ENCODE measurements at regions not wholly inside any gene's neighbourhood (a gene's known extent, or its start where the extent isn't known, plus 50 kb on each side); places are given as distances from the start of the nearest gene placed in this dataset.
A peak's percentile ranks its signal among the peaks of the same experiment; 100 is the strongest.

DNA sequence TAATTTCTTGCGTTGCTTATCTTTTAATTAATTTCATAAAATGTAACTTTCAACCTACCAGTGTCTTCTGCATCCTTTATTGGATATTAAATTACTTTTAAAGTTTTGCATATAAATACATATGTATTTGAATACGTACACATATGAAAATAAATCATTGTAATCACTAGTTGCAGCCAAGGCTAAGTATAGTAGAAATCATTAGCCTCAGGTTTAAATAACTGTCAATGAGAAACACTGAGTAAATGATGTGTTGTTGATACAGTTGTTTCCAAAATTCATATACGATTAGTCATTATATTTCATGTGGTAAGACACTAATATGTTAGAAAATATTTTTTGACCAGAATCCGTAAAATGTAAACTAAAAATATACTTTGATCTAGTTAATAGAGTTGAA is 1267.1 kb upstream of the PCDH20 start:
- no peak overlapping the region for H3K4me3 ChIP-seq (ENCODE audit: low read length)
- no peaks in the 10 kb centered on the region for H3K27me3 ChIP-seq (ENCODE audit: control insufficient read depth, insufficient read depth, low read length)
- no CpG with 5 or more reads among the region's 4 CpGs for WGBS (ENCODE audit: insufficient coverage)
- no peaks in the 10 kb centered on the region for H3K9me3 ChIP-seq (replicated peaks; ENCODE audit: control insufficient read depth, low read depth, low read length)
- no peak for DNase-seq
- no peak overlapping the region for H3K27ac ChIP-seq (ENCODE audit: low read length)
- H3K36me3 ChIP-seq (ENCODE audit: control insufficient read depth, insufficient read depth, low read length) = no peaks in the 10 kb centered on the region
- no peaks in the 10 kb centered on the region for H3K4me1 ChIP-seq (ENCODE audit: control insufficient read depth, insufficient read depth, low read length)

DNA sequence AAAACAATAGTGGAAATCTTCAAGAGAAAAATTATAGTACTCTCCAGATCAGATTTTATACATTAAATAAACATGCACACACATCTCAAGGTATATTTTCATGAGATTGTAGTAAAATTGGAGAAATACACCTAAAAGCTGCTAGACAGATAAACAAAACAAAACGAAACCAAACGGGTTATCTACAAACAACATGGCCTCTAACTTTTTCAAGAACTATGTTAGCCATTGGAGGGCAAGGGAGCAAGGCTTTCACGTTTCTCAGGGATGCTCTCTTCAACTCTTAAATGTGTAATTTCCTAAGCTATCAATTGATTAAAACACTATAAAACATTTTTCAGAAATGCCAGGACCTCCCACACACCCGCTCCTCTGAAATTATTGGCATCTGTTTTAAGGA is 1262.4 kb upstream of the PCDH20 start:
- no CpG with 5 or more reads among the region's 4 CpGs for WGBS (ENCODE audit: insufficient coverage)

DNA sequence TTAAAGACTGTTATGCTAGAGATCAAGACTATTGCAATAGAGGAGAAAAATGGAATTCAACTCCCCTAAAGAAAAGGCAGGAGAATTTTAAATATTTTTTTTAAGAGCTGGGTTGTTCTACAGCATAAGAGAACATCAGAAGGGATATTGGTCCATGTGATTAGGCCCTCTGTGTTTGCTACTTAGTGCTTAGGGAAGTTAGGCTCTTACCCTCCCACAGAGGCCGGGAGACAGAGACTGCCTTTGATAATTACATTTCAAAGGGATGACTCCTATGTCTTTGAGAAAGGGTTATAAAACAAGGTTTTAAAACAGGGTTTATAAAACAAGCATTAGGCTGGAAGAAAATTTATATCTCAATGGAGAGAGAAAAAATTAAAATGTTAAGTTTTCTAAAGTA is 1248.1 kb upstream of the PCDH20 start:
- Histone ChIP-seq H3K36me3 (ENCODE audit: control insufficient read depth, insufficient read depth, low read length) (no peaks in the 10 kb centered on the region), H3K4me1 (ENCODE audit: control insufficient read depth, insufficient read depth, low read length) (no peaks in the 10 kb centered on the region), H3K9me3 (replicated peaks; ENCODE audit: control insufficient read depth, low read depth, low read length) (no peaks in the 10 kb centered on the region), H3K27me3 (ENCODE audit: control insufficient read depth, insufficient read depth, low read length) (no peaks in the 10 kb centered on the region), H3K27ac (ENCODE audit: low read length) (no peak overlapping the region), H3K4me3 (ENCODE audit: low read length) (no peak overlapping the region)
- DNase-seq = no peak
- no CpG with 5 or more reads among the region's 1 CpG for WGBS (ENCODE audit: insufficient coverage)

More for the DNA sequence above, 1262.4 kb upstream of the PCDH20 start:
- no peak overlapping the region for H3K27ac ChIP-seq (ENCODE audit: low read length)
- no peaks in the 10 kb centered on the region for H3K4me1 ChIP-seq (ENCODE audit: control insufficient read depth, insufficient read depth, low read length)
- H3K4me3 ChIP-seq (ENCODE audit: low read length) = no peak overlapping the region
- no peaks in the 10 kb centered on the region for H3K27me3 ChIP-seq (ENCODE audit: control insufficient read depth, insufficient read depth, low read length)
- no peak for DNase-seq
- no peaks in the 10 kb centered on the region for H3K36me3 ChIP-seq (ENCODE audit: control insufficient read depth, insufficient read depth, low read length)
- H3K9me3 ChIP-seq (replicated peaks; ENCODE audit: control insufficient read depth, low read depth, low read length) = no peaks in the 10 kb centered on the region

DNA sequence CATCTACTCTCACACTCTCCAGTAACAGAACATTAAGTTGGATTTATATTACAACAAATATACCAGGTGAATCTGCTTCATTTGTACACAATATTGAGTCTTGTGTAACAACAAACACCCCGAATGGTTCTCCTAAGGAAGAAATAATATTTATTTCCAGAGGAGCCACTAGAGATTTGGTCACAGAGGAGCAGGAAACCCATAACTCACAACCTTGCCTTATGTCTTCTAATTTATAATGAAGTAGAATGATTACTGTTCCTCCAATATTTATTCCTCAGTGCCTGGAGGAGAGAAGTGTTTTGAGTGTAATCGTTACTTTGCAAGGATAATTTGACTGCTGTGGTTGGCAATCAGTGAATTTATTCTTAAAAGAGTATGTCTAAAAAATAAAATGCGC is 1243.7 kb upstream of the PCDH20 start:
- H3K9me3 ChIP-seq (replicated peaks; ENCODE audit: control insufficient read depth, low read depth, low read length) = no peaks in the 10 kb centered on the region
- WGBS (ENCODE audit: insufficient coverage) = no CpG with 5 or more reads among the region's 3 CpGs
- no peaks in the 10 kb centered on the region for H3K36me3 ChIP-seq (ENCODE audit: control insufficient read depth, insufficient read depth, low read length)
- no peak for DNase-seq
- H3K4me1 ChIP-seq (ENCODE audit: control insufficient read depth, insufficient read depth, low read length) = no peaks in the 10 kb centered on the region
- H3K4me3 ChIP-seq (ENCODE audit: low read length) = no peak overlapping the region
- no peaks in the 10 kb centered on the region for H3K27me3 ChIP-seq (ENCODE audit: control insufficient read depth, insufficient read depth, low read length)
- H3K27ac ChIP-seq (ENCODE audit: low read length) = no peak overlapping the region

DNA sequence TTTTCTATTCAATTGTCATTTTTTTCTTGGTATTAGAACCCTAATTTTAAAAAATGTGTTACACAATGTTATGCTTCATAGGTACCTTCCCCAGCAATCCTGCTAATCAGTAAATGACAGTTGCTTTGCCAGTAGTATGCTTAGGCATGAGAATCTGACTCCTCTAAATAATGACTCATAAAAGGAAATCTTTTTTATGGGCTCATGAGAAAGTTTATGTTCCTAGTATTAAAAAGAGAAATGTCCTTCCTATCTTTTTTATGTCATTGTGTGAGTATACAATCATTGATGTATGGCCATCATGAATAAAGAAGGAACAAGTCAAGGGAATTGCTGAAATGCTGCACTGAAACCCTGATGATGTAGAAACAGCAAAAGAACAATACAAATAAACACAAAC is 1237.7 kb upstream of the PCDH20 start:
- no peak for DNase-seq
- H3K4me1 ChIP-seq (ENCODE audit: control insufficient read depth, insufficient read depth, low read length) = no peaks in the 10 kb centered on the region
- H3K9me3 ChIP-seq (replicated peaks; ENCODE audit: control insufficient read depth, low read depth, low read length) = no peaks in the 10 kb centered on the region
- no peak overlapping the region for H3K27ac ChIP-seq (ENCODE audit: low read length)
- no peaks in the 10 kb centered on the region for H3K36me3 ChIP-seq (ENCODE audit: control insufficient read depth, insufficient read depth, low read length)
- no peaks in the 10 kb centered on the region for H3K27me3 ChIP-seq (ENCODE audit: control insufficient read depth, insufficient read depth, low read length)
- H3K4me3 ChIP-seq (ENCODE audit: low read length) = no peak overlapping the region

DNA sequence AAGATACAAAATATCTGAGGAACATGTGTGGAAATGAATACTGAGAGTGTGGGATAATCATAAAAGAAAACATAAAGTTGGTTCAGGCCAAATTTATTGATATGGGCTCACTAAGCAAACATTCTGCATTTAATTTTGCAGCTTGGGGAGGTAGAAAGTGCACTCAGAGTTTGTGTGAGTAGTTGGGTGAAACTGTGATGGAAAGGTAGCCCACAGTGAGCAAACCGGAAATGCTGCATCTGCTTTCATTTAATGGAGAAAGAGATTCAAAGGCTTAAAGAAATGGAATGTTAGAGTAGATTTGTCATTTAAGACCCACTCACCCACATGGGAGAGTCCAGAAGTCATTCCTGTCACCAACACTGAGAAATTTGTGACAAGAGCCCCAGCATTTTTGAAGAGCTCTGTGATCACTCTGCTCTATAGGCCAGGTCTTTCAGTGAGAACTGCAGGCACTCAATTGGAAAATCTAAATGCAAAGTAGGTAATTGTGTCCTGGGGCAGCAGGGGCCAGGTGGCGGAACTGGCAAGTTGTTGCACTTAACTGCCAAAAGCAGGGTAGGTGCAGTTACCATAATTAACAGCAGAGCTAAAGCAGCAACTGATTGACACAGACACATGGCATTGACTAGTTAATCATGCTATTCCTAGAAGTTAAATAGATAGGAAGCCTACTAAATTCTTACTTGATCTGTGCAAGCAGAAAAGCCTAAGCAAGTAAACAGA is 1228.3 kb upstream of the PCDH20 start:
- Histone ChIP-seq H3K27me3 (ENCODE audit: control insufficient read depth, insufficient read depth, low read length) (no peaks in the 10 kb centered on the region), H3K36me3 (ENCODE audit: control insufficient read depth, insufficient read depth, low read length) (no peaks in the 10 kb centered on the region), H3K4me1 (ENCODE audit: control insufficient read depth, insufficient read depth, low read length) (no peaks in the 10 kb centered on the region), H3K9me3 (replicated peaks; ENCODE audit: control insufficient read depth, low read depth, low read length) (no peaks in the 10 kb centered on the region), H3K27ac (ENCODE audit: low read length) (no peak overlapping the region), H3K4me3 (ENCODE audit: low read length) (no peak overlapping the region)
- WGBS (ENCODE audit: insufficient coverage) = 83% methylated on average over 1 of the region's 2 CpGs
- peak; percentile 33 for DNase-seq

DNA sequence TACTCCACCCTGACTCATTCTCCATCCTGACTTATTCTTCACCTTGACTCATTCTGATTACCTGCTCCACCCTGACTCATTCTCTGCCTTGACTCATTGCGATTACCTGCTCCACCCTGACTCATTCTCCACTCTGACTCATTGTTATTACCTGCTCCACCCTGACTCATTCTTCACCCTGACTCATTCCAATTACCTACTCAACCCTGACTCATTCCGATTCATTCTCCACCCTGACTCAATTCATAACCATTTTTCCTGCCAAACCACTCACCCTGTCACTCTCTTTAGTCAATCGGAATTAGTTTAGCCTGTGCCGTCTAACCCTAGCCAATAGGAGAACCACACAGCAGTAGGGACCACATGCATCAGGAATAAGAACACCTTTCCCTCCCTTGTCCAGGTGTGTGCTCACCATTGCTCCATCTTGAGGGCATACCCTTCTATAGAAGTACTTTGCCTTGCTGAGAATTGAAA is 1227.4 kb upstream of the PCDH20 start:
- Histone ChIP-seq H3K27ac (ENCODE audit: low read length) (no peak overlapping the region), H3K4me3 (ENCODE audit: low read length) (no peak overlapping the region), H3K4me1 (ENCODE audit: control insufficient read depth, insufficient read depth, low read length) (no peaks in the 10 kb centered on the region), H3K27me3 (ENCODE audit: control insufficient read depth, insufficient read depth, low read length) (no peaks in the 10 kb centered on the region), H3K36me3 (ENCODE audit: control insufficient read depth, insufficient read depth, low read length) (no peaks in the 10 kb centered on the region), H3K9me3 (replicated peaks; ENCODE audit: control insufficient read depth, low read depth, low read length) (no peaks in the 10 kb centered on the region)
- 95% methylated on average over 2 of the region's 4 CpGs for WGBS (ENCODE audit: insufficient coverage)
- no peak for DNase-seq

DNA sequence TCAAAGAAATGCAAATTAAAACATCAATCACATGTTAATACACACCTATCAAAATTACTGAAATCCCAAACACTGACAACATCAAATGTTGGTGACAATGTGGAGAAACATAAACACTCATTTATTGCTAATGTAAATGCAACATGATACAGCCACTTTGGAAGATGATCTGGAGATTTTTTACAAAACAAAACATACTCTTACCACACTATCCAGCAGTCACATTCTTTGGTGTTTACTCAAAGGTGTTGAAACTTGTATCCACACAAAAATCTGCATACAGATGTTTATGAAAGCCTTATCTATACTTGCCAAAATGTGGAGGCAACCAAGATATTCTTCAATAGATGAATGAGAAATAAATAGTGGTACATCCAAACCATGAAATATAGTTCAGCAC is 1219.5 kb upstream of the PCDH20 start:
- H3K4me3 ChIP-seq (ENCODE audit: low read length) = no peak overlapping the region
- no peaks in the 10 kb centered on the region for H3K27me3 ChIP-seq (ENCODE audit: control insufficient read depth, insufficient read depth, low read length)
- H3K36me3 ChIP-seq (ENCODE audit: control insufficient read depth, insufficient read depth, low read length) = no peaks in the 10 kb centered on the region
- no peaks in the 10 kb centered on the region for H3K9me3 ChIP-seq (replicated peaks; ENCODE audit: control insufficient read depth, low read depth, low read length)
- DNase-seq = no peak
- H3K27ac ChIP-seq (ENCODE audit: low read length) = no peak overlapping the region
- H3K4me1 ChIP-seq (ENCODE audit: control insufficient read depth, insufficient read depth, low read length) = no peaks in the 10 kb centered on the region

DNA sequence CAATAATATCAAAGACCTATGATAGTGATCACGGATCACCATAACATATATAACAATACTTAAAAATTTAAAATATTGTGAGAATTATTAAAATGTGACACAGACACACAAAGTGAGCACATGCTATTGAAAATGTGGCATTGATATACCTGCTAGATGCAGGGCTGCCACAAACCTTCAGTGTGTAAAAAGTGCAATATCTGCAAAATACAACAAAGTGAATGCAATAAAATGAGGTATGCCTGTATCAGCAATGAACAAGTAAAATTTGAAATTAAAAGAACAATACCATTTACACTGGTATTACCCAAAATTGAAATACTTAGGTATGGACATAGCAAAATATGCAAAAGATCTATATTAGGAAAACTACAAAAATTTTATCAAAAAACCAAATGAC is 1217.8 kb upstream of the PCDH20 start:
- H3K4me3 ChIP-seq (ENCODE audit: low read length) = no peak overlapping the region
- no CpG with 5 or more reads among the region's 1 CpG for WGBS (ENCODE audit: insufficient coverage)
- H3K27ac ChIP-seq (ENCODE audit: low read length) = no peak overlapping the region
- H3K4me1 ChIP-seq (ENCODE audit: control insufficient read depth, insufficient read depth, low read length) = no peaks in the 10 kb centered on the region
- DNase-seq = no peak
- H3K27me3 ChIP-seq (ENCODE audit: control insufficient read depth, insufficient read depth, low read length) = no peaks in the 10 kb centered on the region
- H3K36me3 ChIP-seq (ENCODE audit: control insufficient read depth, insufficient read depth, low read length) = no peaks in the 10 kb centered on the region
- no peaks in the 10 kb centered on the region for H3K9me3 ChIP-seq (replicated peaks; ENCODE audit: control insufficient read depth, low read depth, low read length)

DNA sequence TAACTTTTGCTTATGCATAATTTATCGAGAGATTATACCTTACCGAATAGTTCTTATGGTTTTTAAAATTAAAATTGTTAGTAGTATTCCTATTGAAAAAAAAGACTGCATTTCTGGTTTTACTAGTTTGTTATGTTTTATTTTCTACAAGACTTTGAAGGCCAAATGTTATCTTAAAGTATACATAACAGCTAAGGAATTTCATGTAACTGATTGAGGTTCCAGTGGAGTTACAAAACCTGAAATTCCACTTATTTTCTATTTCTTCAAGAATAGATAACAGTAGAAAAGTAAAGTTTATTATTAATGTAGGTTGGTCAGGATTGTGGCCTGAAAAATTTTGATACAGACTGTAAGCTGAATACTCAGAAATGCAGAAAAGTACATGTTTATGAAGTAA is 1216.0 kb upstream of the PCDH20 start:
- no peak for DNase-seq
- Histone ChIP-seq H3K9me3 (replicated peaks; ENCODE audit: control insufficient read depth, low read depth, low read length) (no peaks in the 10 kb centered on the region), H3K36me3 (ENCODE audit: control insufficient read depth, insufficient read depth, low read length) (no peaks in the 10 kb centered on the region), H3K4me1 (ENCODE audit: control insufficient read depth, insufficient read depth, low read length) (no peaks in the 10 kb centered on the region), H3K27me3 (ENCODE audit: control insufficient read depth, insufficient read depth, low read length) (no peaks in the 10 kb centered on the region), H3K27ac (ENCODE audit: low read length) (no peak overlapping the region), H3K4me3 (ENCODE audit: low read length) (no peak overlapping the region)
- no CpG with 5 or more reads among the region's 2 CpGs for WGBS (ENCODE audit: insufficient coverage)

DNA sequence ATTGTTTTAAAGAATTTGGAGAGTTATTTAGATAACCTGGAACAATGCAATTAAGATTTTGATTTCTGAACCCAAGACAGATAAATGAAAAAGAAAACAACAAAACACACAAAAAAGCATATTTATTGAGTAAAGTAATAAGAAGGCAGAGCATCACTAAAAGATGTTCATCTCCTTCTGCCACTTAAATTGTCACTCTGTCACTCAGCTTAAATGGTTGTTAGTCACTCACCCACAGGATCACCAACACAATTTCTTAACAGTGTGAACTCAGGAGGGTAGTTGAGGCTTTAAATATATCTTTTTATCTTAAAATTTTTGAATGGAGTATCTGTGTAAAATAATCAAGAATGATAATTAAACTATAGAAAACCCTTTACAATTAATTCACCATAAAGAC is 1215.5 kb upstream of the PCDH20 start:
- no peaks in the 10 kb centered on the region for H3K27me3 ChIP-seq (ENCODE audit: control insufficient read depth, insufficient read depth, low read length)
- no peak overlapping the region for H3K4me3 ChIP-seq (ENCODE audit: low read length)
- no peak overlapping the region for H3K27ac ChIP-seq (ENCODE audit: low read length)
- DNase-seq = no peak
- peaks cover 2% of the 10 kb centered on the region for H3K9me3 ChIP-seq (replicated peaks; ENCODE audit: control insufficient read depth, low read depth, low read length)
- no peaks in the 10 kb centered on the region for H3K36me3 ChIP-seq (ENCODE audit: control insufficient read depth, insufficient read depth, low read length)
- no peaks in the 10 kb centered on the region for H3K4me1 ChIP-seq (ENCODE audit: control insufficient read depth, insufficient read depth, low read length)
